Endothelial cell of umbilical vein (primary cell): ENCODE measurements at regions not wholly inside any gene's neighbourhood (a gene's known extent, or its start where the extent isn't known, plus 50 kb on each side); places are given as distances from the start of the nearest gene placed in this dataset.

Source experiments
- BruUV-seq: library from RNA; stranded (reverse); fragments of 400-500 nt; replicated peaks from 2 replicates; lab custom pipeline; 2021; lab: Mats Ljungman, UMichigan
- CTCF ChIA-PET: fragments of 300-600, 350-600 bp; sonication (Branson Sonifier 250); formaldehyde crosslinking; loops from one replicate; lab custom pipeline; 2021; ENCODE audit warnings: antibody characterized with exemption, inconsistent platforms; lab: Charles Lee
- POLR2A ChIA-PET: fragments of 300-600, 350-600 bp; sonication (Branson Sonifier 250); formaldehyde crosslinking; loops from one replicate; lab custom pipeline; 2021; ENCODE audit warnings: antibody characterized with exemption, inconsistent platforms; lab: Charles Lee
- DNase-seq: peaks from one replicate; pipeline ENCODE4 v3.0.0-alpha.2; 2011; ENCODE audit warnings: low read depth, low spot score
- FAIRE-seq: peaks from 2 replicates; lab custom pipeline; 2011; peaks lifted over from hg19 to GRCh38; lab: Jason Lieb, UNC
- H2AFZ ChIP-seq: 2 replicates; pipeline ENCODE4 v1.6.0; 2012; ENCODE audit warnings: low read depth, low read length, control low read depth, inconsistent platforms
- H3K27ac ChIP-seq: 2 replicates; pipeline ENCODE4 v1.5.1; 2011; ENCODE audit warnings: low read depth, mild to moderate bottlenecking, control low read depth, low read length, moderate library complexity; ENCODE audit not compliant: insufficient read depth
- H3K27me3 ChIP-seq, 2 experiments: 2 replicates each; pipeline versions ENCODE4 v1.6.0 to v1.6.1; 2011; ENCODE audit warnings: low read length in 2 of 2, mixed read lengths in 1 of 2; ENCODE audit not compliant: control insufficient read depth in 2 of 2, insufficient read depth in 2 of 2
- H3K36me3 ChIP-seq, 2 experiments: 2 replicates in 1 of 2; 3 replicates in 1 of 2; pipeline ENCODE4 v1.5.1; 2011; ENCODE audit warnings: low read length in 2 of 2, mild to moderate bottlenecking in 1 of 2, moderate library complexity in 1 of 2; ENCODE audit not compliant: control insufficient read depth in 2 of 2, insufficient read depth in 2 of 2; ENCODE audit errors: extremely low read depth in 1 of 2
- H3K4me1 ChIP-seq: 3 replicates; pipeline ENCODE4 v1.5.1; 2011; ENCODE audit warnings: mild to moderate bottlenecking, low read length; ENCODE audit not compliant: control insufficient read depth, insufficient read depth; ENCODE audit errors: extremely low read depth
- H3K4me2 ChIP-seq: 2 replicates; pipeline ENCODE4 v1.6.1; 2011; ENCODE audit warnings: low read length, control low read depth, mixed read lengths; ENCODE audit not compliant: insufficient read depth
- H3K4me3 ChIP-seq, 3 experiments: fragments of 200-600 bp in 1 of 3; sonication (generic), shearing (Covaris generic) in 1 of 3; replicated peaks in 1 of 3; 2 replicates each; pipeline ENCODE4 v1.5.1; 2011 to 2016; ENCODE audit warnings: control low read depth in 3 of 3, low read length in 3 of 3, mild to moderate bottlenecking in 2 of 3, inconsistent platforms in 1 of 3, low read depth in 1 of 3, moderate library complexity in 1 of 3; ENCODE audit not compliant: insufficient read depth in 1 of 3
- H3K79me2 ChIP-seq: 2 replicates; pipeline ENCODE4 v1.6.0; 2012; ENCODE audit warnings: low read length, inconsistent platforms; ENCODE audit not compliant: control insufficient read depth, insufficient read depth
- H3K9ac ChIP-seq: replicated peaks from 2 replicates; pipeline ENCODE3; 2011; ENCODE audit warnings: low read length, control low read depth; ENCODE audit not compliant: insufficient read depth; ENCODE audit errors: extremely low read depth
- H3K9me1 ChIP-seq: replicated peaks from 3 replicates; pipeline ENCODE4 v1.6.0; 2011; ENCODE audit warnings: mild to moderate bottlenecking, low read length; ENCODE audit not compliant: control insufficient read depth, insufficient read depth; ENCODE audit errors: extremely low read depth
- H3K9me3 ChIP-seq: replicated peaks from 2 replicates; pipeline ENCODE4 v1.5.1; 2012; ENCODE audit warnings: low read length, inconsistent platforms; ENCODE audit not compliant: control insufficient read depth, insufficient read depth
- H4K20me1 ChIP-seq: replicated peaks from 2 replicates; pipeline ENCODE3; 2011; ENCODE audit warnings: mild to moderate bottlenecking, low read length; ENCODE audit not compliant: control insufficient read depth, insufficient read depth; ENCODE audit errors: extremely low read depth
- CTCF ChIP-seq, 2 donors: IDR thresholded peaks; 1 replicate in 1 of 2; 2 replicates in 1 of 2; pipeline ENCODE4 v1.5.1; 2011; ENCODE audit warnings: low read length in 2 of 2, mild to moderate bottlenecking in 2 of 2, moderate library complexity in 2 of 2, control low read depth in 1 of 2, inconsistent platforms in 1 of 2, low read depth in 1 of 2; ENCODE audit not compliant: insufficient read depth in 1 of 2; ENCODE audit errors: extremely low read depth in 1 of 2
- EZH2 ChIP-seq: IDR thresholded peaks from 2 replicates; pipeline ENCODE4 v1.6.1; 2012; ENCODE audit warnings: borderline replicate concordance, low read depth, mild to moderate bottlenecking, moderate library complexity, low read length, inconsistent platforms; ENCODE audit not compliant: severe bottlenecking
- FOS ChIP-seq: IDR thresholded peaks from 2 replicates; pipeline ENCODE4 v1.6.1; 2011; ENCODE audit warnings: mild to moderate bottlenecking, low read length, moderate library complexity, borderline replicate concordance; ENCODE audit not compliant: insufficient read depth
- GATA2 ChIP-seq: IDR thresholded peaks from 2 replicates; pipeline ENCODE4 v1.7.0; 2011; ENCODE audit warnings: low read depth, mild to moderate bottlenecking, moderate library complexity, mixed read lengths, low read length; ENCODE audit not compliant: insufficient read length, insufficient read depth
- JUN ChIP-seq: IDR thresholded peaks from 2 replicates; pipeline ENCODE4 v1.6.1; 2011; ENCODE audit warnings: borderline replicate concordance, low read depth; ENCODE audit not compliant: insufficient read length, insufficient read depth
- MYC ChIP-seq: IDR thresholded peaks from one replicate; pipeline ENCODE4 v1.6.1; 2011; ENCODE audit warnings: mild to moderate bottlenecking, low read depth, low read length
- POLR2A ChIP-seq: IDR thresholded peaks from 2 replicates; pipeline ENCODE4 v1.6.1; 2012; ENCODE audit warnings: low read depth, mild to moderate bottlenecking, control low read depth, low read length
- POLR2AphosphoS5 ChIP-seq: IDR thresholded peaks from 2 replicates; pipeline ENCODE4 v1.6.1; 2012; ENCODE audit warnings: low read depth, mild to moderate bottlenecking, control low read depth, low read length, moderate library complexity; ENCODE audit not compliant: insufficient read depth
- dilution Hi-C: fragments of 300-500 bp; cut with MboI; formaldehyde crosslinking; loops from one replicate; pipeline ENCODE4 v1.15.0; 2019; ENCODE audit warnings: low sequenced_read_pairs; ENCODE audit not compliant: extremely low pct_ligation_motif_present
- intact Hi-C: fragments of 100-400 bp; cut with micrococcal nuclease; formaldehyde crosslinking; loops from one replicate; pipeline ENCODE4 v1.10.0; 2022
- TF ChIP-seq, protein P1 (sequence below): IDR thresholded peaks from 2 replicates; pipeline ENCODE4 v1.6.1; 2011; ENCODE audit not compliant: insufficient read depth, insufficient read length

GRCh38 chr5:53389093-53389492 lies 91.3 kb upstream of the FST start:
- H3K9me3 ChIP-seq, result no peaks in the 10 kb centered on the region
- ChIA-PET POLR2A (no interaction called here), CTCF (no interaction called here)
- no peaks in the 10 kb centered on the region for H3K79me2 ChIP-seq
- no peak overlapping the region for H3K9ac ChIP-seq
- H3K9me1 ChIP-seq, result no peaks in the 10 kb centered on the region
- TF ChIP-seq CTCF (IDR thresholded peaks at IDR 0.05; ENCODE audit: extremely low read depth in 1 of 2, insufficient read depth in 1 of 2, low read depth in 1 of 2, low read length in 2 of 2) (no peak), JUN (no peak), POLR2A (no peak), EZH2 (no peak), FOS (no peak)
- no peaks in the 10 kb centered on the region for H4K20me1 ChIP-seq
- intact Hi-C loops (no loop called here), dilution Hi-C loops (no loop called here)
- H3K36me3 ChIP-seq, result no peaks in the 10 kb centered on the region
- H3K4me2 ChIP-seq, result no peak overlapping the region
- no peaks in the 10 kb centered on the region for H3K4me1 ChIP-seq
- H2AFZ ChIP-seq, result no peak overlapping the region
- H3K27me3 ChIP-seq, result no peaks in the 10 kb centered on the region
- DNase-seq (no peak), FAIRE-seq (no peak)
- no peak overlapping the region for H3K4me3 ChIP-seq
- BruUV-seq, result no TSS peak
- no peak overlapping the region for H3K27ac ChIP-seq

DNA sequence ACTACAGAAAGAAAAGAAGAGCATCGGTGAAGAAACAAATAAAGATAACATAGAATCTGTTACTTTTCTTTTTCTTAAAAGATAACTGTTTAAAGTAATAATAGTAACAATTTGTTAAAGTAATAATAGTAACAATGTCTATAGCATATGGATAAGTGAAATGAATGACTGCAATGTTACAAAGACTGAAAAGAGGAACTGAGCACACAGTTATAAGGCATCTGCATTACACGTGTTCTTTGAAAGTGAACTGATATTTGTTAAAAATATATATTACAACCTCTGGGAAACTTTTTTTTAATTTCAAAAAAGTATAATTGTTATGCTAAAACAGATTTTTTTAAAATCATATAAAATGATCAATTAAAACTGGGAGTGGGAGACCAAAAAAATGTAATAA lies 88.4 kb upstream of the FST start:
- ChIA-PET POLR2A (no interaction called here), CTCF (interaction anchor here (1.3 kb wide), 1 partner anchor 41 kb away, joined by 3 read pairs; no protein-coding TSS in a partner anchor)
- Histone ChIP-seq H3K9me1 (no peaks in the 10 kb centered on the region), H3K79me2 (no peaks in the 10 kb centered on the region), H2AFZ (no peak overlapping the region), H3K4me1 (no peaks in the 10 kb centered on the region), H3K27me3 (no peaks in the 10 kb centered on the region), H3K9ac (no peak overlapping the region), H4K20me1 (no peaks in the 10 kb centered on the region), H3K36me3 (no peaks in the 10 kb centered on the region), H3K27ac (peak overlapping the region; percentile 23), H3K4me2 (no peak overlapping the region), H3K9me3 (no peaks in the 10 kb centered on the region), H3K4me3 (no peak overlapping the region)
- dilution Hi-C loops, result no loop called here
- BruUV-seq, result no TSS peak
- intact Hi-C loops, result no loop called here
- DNase-seq (no peak), FAIRE-seq (no peak)
- TF ChIP-seq FOS (no peak), POLR2A (no peak), JUN (no peak), EZH2 (no peak), GATA2 (no peak), CTCF (IDR thresholded peaks at IDR 0.05; ENCODE audit: extremely low read depth in 1 of 2, insufficient read depth in 1 of 2, low read depth in 1 of 2, low read length in 2 of 2) (no peak), MYC (no peak), POLR2AphosphoS5 (no peak)
- TF ChIP-seq, protein P1, sequence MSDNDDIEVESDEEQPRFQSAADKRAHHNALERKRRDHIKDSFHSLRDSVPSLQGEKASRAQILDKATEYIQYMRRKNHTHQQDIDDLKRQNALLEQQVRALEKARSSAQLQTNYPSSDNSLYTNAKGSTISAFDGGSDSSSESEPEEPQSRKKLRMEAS, result no peak
